ENCODE measurements at regions not wholly inside any gene's neighbourhood (a gene's known extent, or its start where the extent isn't known, plus 50 kb on each side); places are given as distances from the start of the nearest gene placed in this dataset.

- H3K79me2 ChIP-seq: no peaks in the 10 kb centered on the region
- no peaks in the 10 kb centered on the region for H3K9me3 ChIP-seq (ENCODE audit: control insufficient read depth, low read length)
- no peaks in the 10 kb centered on the region for H3K36me3 ChIP-seq (ENCODE audit: control insufficient read depth, insufficient read depth, low read length)
- no peaks in the 10 kb centered on the region for H3K27me3 ChIP-seq (ENCODE audit: control insufficient read depth, insufficient read depth, low read length)
- H3K4me1 ChIP-seq: no peaks in the 10 kb centered on the region
- no peak overlapping the region for H2AFZ ChIP-seq
- no peak overlapping the region for H3K27ac ChIP-seq
- no peak overlapping the region for H3K4me3 ChIP-seq (ENCODE audit: low read depth, low read length)
- TF ChIP-seq CTCF (IDR thresholded peaks at IDR 0.05): no peak
- no peak overlapping the region for H3K4me2 ChIP-seq (ENCODE audit: low read length)
- no peak overlapping the region for H3K9ac ChIP-seq
These were observed 136.1 kb upstream of the LMCD1 start for GRCh38 chr3:8365541-8365940.

- Histone ChIP-seq H3K9me3 (ENCODE audit: control insufficient read depth, low read length) (no peaks in the 10 kb centered on the region), H3K36me3 (ENCODE audit: control insufficient read depth, insufficient read depth, low read length) (no peaks in the 10 kb centered on the region), H3K4me1 (no peaks in the 10 kb centered on the region), H3K27me3 (ENCODE audit: control insufficient read depth, insufficient read depth, low read length) (no peaks in the 10 kb centered on the region), H3K4me3 (ENCODE audit: low read depth, low read length) (no peak overlapping the region), H3K27ac (no peak overlapping the region), H3K79me2 (no peaks in the 10 kb centered on the region), H3K4me2 (ENCODE audit: low read length) (no peak overlapping the region), H2AFZ (no peak overlapping the region), H3K9ac (no peak overlapping the region)
- no peak for TF ChIP-seq CTCF (IDR thresholded peaks at IDR 0.05)
These were observed 135.3 kb upstream of the LMCD1 start for GRCh38 chr3:8366219-8366810.

GRCh38 chr3:8368598-8368997 lies 133.0 kb upstream of the LMCD1 start:
- Histone ChIP-seq H3K36me3 (ENCODE audit: control insufficient read depth, insufficient read depth, low read length) (no peaks in the 10 kb centered on the region), H3K4me3 (ENCODE audit: low read depth, low read length) (no peak overlapping the region), H2AFZ (no peak overlapping the region), H3K27me3 (ENCODE audit: control insufficient read depth, insufficient read depth, low read length) (no peaks in the 10 kb centered on the region), H3K79me2 (no peaks in the 10 kb centered on the region), H3K9ac (no peak overlapping the region), H3K4me2 (ENCODE audit: low read length) (no peak overlapping the region), H3K27ac (no peak overlapping the region), H3K4me1 (no peaks in the 10 kb centered on the region), H3K9me3 (ENCODE audit: control insufficient read depth, low read length) (no peaks in the 10 kb centered on the region)
- TF ChIP-seq CTCF (IDR thresholded peaks at IDR 0.05): no peak

GRCh38 chr3:8369638-8370037 lies 132.0 kb upstream of the LMCD1 start:
- no peak overlapping the region for H3K4me2 ChIP-seq (ENCODE audit: low read length)
- H2AFZ ChIP-seq: no peak overlapping the region
- no peak overlapping the region for H3K27ac ChIP-seq
- no peaks in the 10 kb centered on the region for H3K4me1 ChIP-seq
- H3K4me3 ChIP-seq (ENCODE audit: low read depth, low read length): no peak overlapping the region
- H3K9ac ChIP-seq: no peak overlapping the region
- no peaks in the 10 kb centered on the region for H3K36me3 ChIP-seq (ENCODE audit: control insufficient read depth, insufficient read depth, low read length)
- H3K27me3 ChIP-seq (ENCODE audit: control insufficient read depth, insufficient read depth, low read length): no peaks in the 10 kb centered on the region
- TF ChIP-seq CTCF (IDR thresholded peaks at IDR 0.05): no peak
- no peaks in the 10 kb centered on the region for H3K79me2 ChIP-seq
- no peaks in the 10 kb centered on the region for H3K9me3 ChIP-seq (ENCODE audit: control insufficient read depth, low read length)

- no peaks in the 10 kb centered on the region for H3K36me3 ChIP-seq (ENCODE audit: control insufficient read depth, insufficient read depth, low read length)
- no peak overlapping the region for H2AFZ ChIP-seq
- no peaks in the 10 kb centered on the region for H3K9me3 ChIP-seq (ENCODE audit: control insufficient read depth, low read length)
- no peak overlapping the region for H3K27ac ChIP-seq
- no peaks in the 10 kb centered on the region for H3K27me3 ChIP-seq (ENCODE audit: control insufficient read depth, insufficient read depth, low read length)
- no peak overlapping the region for H3K4me2 ChIP-seq (ENCODE audit: low read length)
- no peak for TF ChIP-seq CTCF (IDR thresholded peaks at IDR 0.05)
- no peaks in the 10 kb centered on the region for H3K79me2 ChIP-seq
- H3K4me3 ChIP-seq (ENCODE audit: low read depth, low read length): no peak overlapping the region
- no peaks in the 10 kb centered on the region for H3K4me1 ChIP-seq
- no peak overlapping the region for H3K9ac ChIP-seq
These were observed 130.5 kb upstream of the LMCD1 start for GRCh38 chr3:8371085-8371551.
